Vagina (tissue), 2 donors: ENCODE measurements at regions not wholly inside any gene's neighbourhood (a gene's known extent, or its start where the extent isn't known, plus 50 kb on each side); places are given as distances from the start of the nearest gene placed in this dataset.

ENCODE experiments used
- CTCF ChIP-seq, 3 experiments: fragments of 450-650 bp in 2 of 3; fragments of 200-600 bp in 1 of 3; sonication (generic) in 1 of 3; IDR thresholded peaks; one replicate each; pipeline ENCODE4 v1.5.1; 2017 to 2019; ENCODE audit warnings: antibody characterized with exemption in 3 of 3, mild to moderate bottlenecking in 2 of 3, moderate library complexity in 2 of 3
- POLR2A ChIP-seq, 2 donors: fragments of 450-650 bp; IDR thresholded peaks; one replicate each; pipeline ENCODE4 v1.6.1; 2017; ENCODE audit warnings: antibody characterized with exemption in 2 of 2, mild to moderate bottlenecking in 2 of 2, moderate library complexity in 2 of 2
- POLR2AphosphoS5 ChIP-seq, 2 donors: sonication (generic); formaldehyde crosslinking; IDR thresholded peaks; one replicate each; pipeline ENCODE4 v1.9.0; 2017; ENCODE audit warnings: antibody characterized with exemption in 2 of 2, mild to moderate bottlenecking in 2 of 2, low read depth in 1 of 2; ENCODE audit not compliant: insufficient read depth in 1 of 2

GRCh38 chr9:1125741-1126140, 75.6 kb downstream of the DMRT2 start:
- TF ChIP-seq CTCF (IDR thresholded peaks at IDR 0.05) (no peak), POLR2AphosphoS5 (IDR thresholded peaks at IDR 0.05; ENCODE audit: insufficient read depth in 1 of 2, low read depth in 1 of 2) (no peak), POLR2A (IDR thresholded peaks at IDR 0.05) (no peak)
